ENCODE measurements at regions not wholly inside any gene's neighbourhood (a gene's known extent, or its start where the extent isn't known, plus 50 kb on each side); places are given as distances from the start of the nearest gene placed in this dataset.

DNA sequence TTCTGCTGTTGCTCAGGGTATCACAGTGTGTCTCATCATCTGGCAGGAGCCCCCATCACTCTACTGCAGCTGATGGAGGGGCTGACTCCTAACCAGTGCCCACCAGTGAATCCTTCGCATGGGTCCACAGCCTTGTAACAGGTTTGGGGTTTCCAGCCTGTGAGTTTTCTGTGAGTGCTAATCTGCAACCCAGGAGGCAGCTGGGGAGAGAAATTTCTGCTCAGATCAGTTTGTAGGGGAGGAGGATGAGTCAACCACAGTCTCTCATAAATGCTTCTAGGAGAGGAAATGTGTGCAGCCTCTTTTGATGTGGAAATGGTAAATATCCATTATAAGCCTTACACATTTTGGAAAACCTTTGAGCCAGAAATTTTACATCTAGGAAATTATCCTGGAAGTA, 871.3 kb downstream of the AACS start:
- Histone ChIP-seq H3K4me3 (ENCODE audit: insufficient read depth, low read length, poor library complexity, severe bottlenecking) (no peak overlapping the region), H3F3A (ENCODE audit: insufficient read depth) (no peaks in the 10 kb centered on the region), H3K79me2 (ENCODE audit: insufficient read depth, low read length) (no peaks in the 10 kb centered on the region), H4K20me1 (ENCODE audit: low read depth, low read length) (no peaks in the 10 kb centered on the region), H3K9me2 (replicated peaks; ENCODE audit: insufficient read depth, low read length) (no peaks in the 10 kb centered on the region), H3K9ac (ENCODE audit: low read length) (no peak overlapping the region), H3K27ac (ENCODE audit: low read depth, low read length) (no peak overlapping the region), H3K36me3 (ENCODE audit: low read length) (no peaks in the 10 kb centered on the region), H3K27me3 (ENCODE audit: low read length) (no peaks in the 10 kb centered on the region), H3K9me3 (ENCODE audit: insufficient read depth, low read length) (no peaks in the 10 kb centered on the region), H2AFZ (ENCODE audit: low read depth, low read length, severe bottlenecking) (no peak overlapping the region), H3K4me2 (ENCODE audit: low read depth, low read length, poor library complexity, severe bottlenecking) (no peak overlapping the region)
- TF ChIP-seq EZH2phosphoT487 (conservative IDR thresholded peaks at IDR 0.05; ENCODE audit: low read length): no peak
- TF ChIP-seq, protein P1, sequence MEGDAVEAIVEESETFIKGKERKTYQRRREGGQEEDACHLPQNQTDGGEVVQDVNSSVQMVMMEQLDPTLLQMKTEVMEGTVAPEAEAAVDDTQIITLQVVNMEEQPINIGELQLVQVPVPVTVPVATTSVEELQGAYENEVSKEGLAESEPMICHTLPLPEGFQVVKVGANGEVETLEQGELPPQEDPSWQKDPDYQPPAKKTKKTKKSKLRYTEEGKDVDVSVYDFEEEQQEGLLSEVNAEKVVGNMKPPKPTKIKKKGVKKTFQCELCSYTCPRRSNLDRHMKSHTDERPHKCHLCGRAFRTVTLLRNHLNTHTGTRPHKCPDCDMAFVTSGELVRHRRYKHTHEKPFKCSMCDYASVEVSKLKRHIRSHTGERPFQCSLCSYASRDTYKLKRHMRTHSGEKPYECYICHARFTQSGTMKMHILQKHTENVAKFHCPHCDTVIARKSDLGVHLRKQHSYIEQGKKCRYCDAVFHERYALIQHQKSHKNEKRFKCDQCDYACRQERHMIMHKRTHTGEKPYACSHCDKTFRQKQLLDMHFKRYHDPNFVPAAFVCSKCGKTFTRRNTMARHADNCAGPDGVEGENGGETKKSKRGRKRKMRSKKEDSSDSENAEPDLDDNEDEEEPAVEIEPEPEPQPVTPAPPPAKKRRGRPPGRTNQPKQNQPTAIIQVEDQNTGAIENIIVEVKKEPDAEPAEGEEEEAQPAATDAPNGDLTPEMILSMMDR (IDR thresholded peaks at IDR 0.05; ENCODE audit: insufficient read depth, low read length, poor library complexity, severe bottlenecking): no peak

DNA sequence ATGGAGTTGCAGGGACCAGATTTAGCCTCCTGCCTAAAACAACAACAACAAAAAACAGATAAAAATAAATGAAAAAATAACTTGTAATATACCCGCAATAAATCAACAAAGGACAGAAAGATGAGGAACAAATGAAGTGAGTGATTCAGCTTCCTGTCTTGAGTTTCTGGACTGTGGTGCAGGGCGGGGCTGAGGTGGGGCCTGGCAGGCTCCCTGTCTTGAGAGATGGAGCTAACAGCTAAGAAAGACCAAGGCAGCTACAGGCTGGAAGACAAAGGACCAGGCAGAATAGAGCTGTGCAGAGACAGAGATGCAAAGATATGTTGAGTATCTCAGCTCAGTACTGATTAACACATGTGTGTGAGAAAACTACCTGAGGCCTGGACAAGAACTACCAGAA, 879.2 kb downstream of the AACS start:
- H3K9me3 ChIP-seq (ENCODE audit: insufficient read depth, low read length): no peaks in the 10 kb centered on the region
- H3K79me2 ChIP-seq (ENCODE audit: insufficient read depth, low read length): no peaks in the 10 kb centered on the region
- no peak for TF ChIP-seq EZH2phosphoT487 (conservative IDR thresholded peaks at IDR 0.05; ENCODE audit: low read length)
- TF ChIP-seq, protein P1 (IDR thresholded peaks at IDR 0.05; ENCODE audit: insufficient read depth, low read length, poor library complexity, severe bottlenecking): no peak
- no peak overlapping the region for H3K4me3 ChIP-seq (ENCODE audit: insufficient read depth, low read length, poor library complexity, severe bottlenecking)
- H3K27me3 ChIP-seq (ENCODE audit: low read length): no peaks in the 10 kb centered on the region
- H3K27ac ChIP-seq (ENCODE audit: low read depth, low read length): no peak overlapping the region
- H3K9me2 ChIP-seq (replicated peaks; ENCODE audit: insufficient read depth, low read length): no peaks in the 10 kb centered on the region
- no peak overlapping the region for H2AFZ ChIP-seq (ENCODE audit: low read depth, low read length, severe bottlenecking)
- no peak overlapping the region for H3K9ac ChIP-seq (ENCODE audit: low read length)
- no peaks in the 10 kb centered on the region for H4K20me1 ChIP-seq (ENCODE audit: low read depth, low read length)
- H3F3A ChIP-seq (ENCODE audit: insufficient read depth): no peaks in the 10 kb centered on the region
- no peaks in the 10 kb centered on the region for H3K36me3 ChIP-seq (ENCODE audit: low read length)
- H3K4me2 ChIP-seq (ENCODE audit: low read depth, low read length, poor library complexity, severe bottlenecking): no peak overlapping the region

DNA sequence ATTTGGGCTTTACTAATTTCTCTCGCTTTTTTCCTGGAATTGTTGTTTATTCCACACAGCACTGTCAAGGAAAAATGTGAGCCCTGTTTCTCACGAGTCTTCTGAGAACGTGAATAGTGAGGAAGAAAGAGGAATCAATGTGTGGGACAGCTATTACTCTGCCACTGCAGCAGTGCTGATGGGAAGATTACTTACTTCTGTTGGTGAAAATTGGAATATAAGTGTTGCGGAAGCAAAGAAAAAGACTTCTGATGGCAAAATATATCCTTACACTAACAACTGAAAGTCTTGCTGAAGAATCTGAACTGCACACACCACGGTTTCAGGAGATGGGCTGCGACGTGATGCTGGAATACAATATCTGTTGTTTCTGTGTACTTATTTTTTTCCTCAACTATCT, 884.2 kb downstream of the AACS start:
- TF ChIP-seq EZH2phosphoT487 (conservative IDR thresholded peaks at IDR 0.05; ENCODE audit: low read length): no peak
- TF ChIP-seq, protein P1 (IDR thresholded peaks at IDR 0.05; ENCODE audit: insufficient read depth, low read length, poor library complexity, severe bottlenecking): no peak
- H3K9me3 ChIP-seq (ENCODE audit: insufficient read depth, low read length): no peaks in the 10 kb centered on the region

More for the DNA sequence above, 884.2 kb downstream of the AACS start:
- Histone ChIP-seq H3K4me2 (ENCODE audit: low read depth, low read length, poor library complexity, severe bottlenecking) (no peak overlapping the region), H3K27me3 (ENCODE audit: low read length) (no peaks in the 10 kb centered on the region), H2AFZ (ENCODE audit: low read depth, low read length, severe bottlenecking) (no peak overlapping the region), H4K20me1 (ENCODE audit: low read depth, low read length) (no peaks in the 10 kb centered on the region), H3K79me2 (ENCODE audit: insufficient read depth, low read length) (no peaks in the 10 kb centered on the region), H3K27ac (ENCODE audit: low read depth, low read length) (no peak overlapping the region), H3F3A (ENCODE audit: insufficient read depth) (no peaks in the 10 kb centered on the region), H3K36me3 (ENCODE audit: low read length) (no peaks in the 10 kb centered on the region), H3K4me3 (ENCODE audit: insufficient read depth, low read length, poor library complexity, severe bottlenecking) (no peak overlapping the region), H3K9me2 (replicated peaks; ENCODE audit: insufficient read depth, low read length) (no peaks in the 10 kb centered on the region), H3K9ac (ENCODE audit: low read length) (no peak overlapping the region)
